GM10266 (cell line): ENCODE measurements at regions not wholly inside any gene's neighbourhood (a gene's known extent, or its start where the extent isn't known, plus 50 kb on each side); places are given as distances from the start of the nearest gene placed in this dataset.

Source experiments
- DNase-seq: peaks from one replicate; pipeline ENCODE4 v3.0.0; 2012; ENCODE audit errors: extremely low spot score
- TF ChIP-seq, protein P1 (sequence below): IDR thresholded peaks from 2 replicates; pipeline ENCODE4 v1.5.1; 2012; ENCODE audit warnings: mild to moderate bottlenecking, low read depth; ENCODE audit not compliant: control insufficient read depth, insufficient read depth; ENCODE audit errors: missing control alignments

DNA sequence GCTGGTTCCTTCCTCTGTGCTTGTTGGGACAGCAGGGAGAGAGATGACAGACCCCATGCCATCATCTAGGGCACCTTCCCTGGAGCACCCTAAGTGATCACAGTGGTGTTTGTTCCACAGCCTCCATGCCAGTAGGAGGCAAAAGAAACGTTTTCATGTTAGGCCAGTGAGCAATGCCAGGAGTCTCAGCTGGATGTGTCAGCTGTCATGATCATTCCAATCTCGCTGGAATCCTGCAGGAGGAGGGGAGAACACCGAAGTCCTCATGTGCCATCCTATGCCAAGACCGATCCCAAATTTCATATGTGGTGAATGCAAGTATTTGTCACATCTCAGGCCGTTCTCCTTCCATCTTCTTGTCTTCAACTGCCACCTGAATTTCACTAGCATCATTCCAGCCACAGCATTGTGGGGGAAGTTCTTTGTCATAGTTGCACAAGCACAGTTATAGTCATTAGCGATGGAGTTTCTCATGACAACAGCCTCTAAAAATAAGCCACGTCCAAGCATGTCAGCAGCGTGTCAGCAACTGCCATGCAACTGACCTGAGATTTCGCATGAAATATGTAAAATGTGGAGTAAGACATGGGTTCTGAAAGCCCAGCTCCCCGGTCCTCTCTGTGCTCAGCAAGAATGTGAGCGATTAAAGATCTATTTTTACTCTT is 97.2 kb upstream of the DNAH5 start:
- DNase-seq = no peak
- TF ChIP-seq, protein P1, sequence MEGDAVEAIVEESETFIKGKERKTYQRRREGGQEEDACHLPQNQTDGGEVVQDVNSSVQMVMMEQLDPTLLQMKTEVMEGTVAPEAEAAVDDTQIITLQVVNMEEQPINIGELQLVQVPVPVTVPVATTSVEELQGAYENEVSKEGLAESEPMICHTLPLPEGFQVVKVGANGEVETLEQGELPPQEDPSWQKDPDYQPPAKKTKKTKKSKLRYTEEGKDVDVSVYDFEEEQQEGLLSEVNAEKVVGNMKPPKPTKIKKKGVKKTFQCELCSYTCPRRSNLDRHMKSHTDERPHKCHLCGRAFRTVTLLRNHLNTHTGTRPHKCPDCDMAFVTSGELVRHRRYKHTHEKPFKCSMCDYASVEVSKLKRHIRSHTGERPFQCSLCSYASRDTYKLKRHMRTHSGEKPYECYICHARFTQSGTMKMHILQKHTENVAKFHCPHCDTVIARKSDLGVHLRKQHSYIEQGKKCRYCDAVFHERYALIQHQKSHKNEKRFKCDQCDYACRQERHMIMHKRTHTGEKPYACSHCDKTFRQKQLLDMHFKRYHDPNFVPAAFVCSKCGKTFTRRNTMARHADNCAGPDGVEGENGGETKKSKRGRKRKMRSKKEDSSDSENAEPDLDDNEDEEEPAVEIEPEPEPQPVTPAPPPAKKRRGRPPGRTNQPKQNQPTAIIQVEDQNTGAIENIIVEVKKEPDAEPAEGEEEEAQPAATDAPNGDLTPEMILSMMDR = no peak

DNA sequence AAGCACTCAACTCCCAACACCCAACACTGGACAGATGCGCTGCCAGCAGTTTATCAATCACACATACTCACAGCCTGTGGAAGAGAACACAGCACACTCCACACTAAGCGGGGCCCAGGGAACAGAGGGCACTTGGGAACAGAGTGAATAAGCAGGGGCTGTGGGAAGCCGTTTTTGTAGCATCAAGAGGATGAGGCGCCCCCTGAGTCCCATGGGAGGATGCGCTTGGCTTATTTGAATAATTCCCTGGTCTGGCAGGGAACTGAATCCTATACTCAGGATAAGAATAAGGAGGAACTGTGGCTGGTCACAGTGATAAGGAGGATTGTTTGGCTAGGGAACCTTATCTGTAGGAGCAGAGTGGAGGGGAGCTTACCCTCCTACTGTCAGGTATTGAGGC is 96.1 kb upstream of the DNAH5 start:
- TF ChIP-seq, protein P1 = no peak
- DNase-seq = no peak

DNA sequence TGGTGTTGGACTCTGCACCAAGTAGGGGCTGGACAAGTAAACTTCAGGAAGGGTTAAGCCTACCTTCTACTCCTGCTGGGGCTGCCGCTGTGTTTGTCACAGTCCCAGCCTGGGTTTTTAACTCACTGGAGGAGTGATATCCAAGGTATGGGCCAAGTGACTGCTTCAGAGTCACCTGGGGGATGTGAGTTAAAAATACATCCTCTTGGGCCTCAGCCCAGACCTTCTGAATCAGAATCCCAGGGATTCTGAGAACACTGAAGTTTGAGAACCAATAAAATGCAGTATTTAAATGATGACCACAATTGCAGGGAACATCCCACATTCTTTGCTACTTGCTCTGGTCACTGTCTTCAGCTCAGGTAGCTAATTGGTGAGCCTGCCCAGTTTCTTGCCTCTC is 95.1 kb upstream of the DNAH5 start:
- TF ChIP-seq, protein P1 = no peak
- DNase-seq = no peak

DNA sequence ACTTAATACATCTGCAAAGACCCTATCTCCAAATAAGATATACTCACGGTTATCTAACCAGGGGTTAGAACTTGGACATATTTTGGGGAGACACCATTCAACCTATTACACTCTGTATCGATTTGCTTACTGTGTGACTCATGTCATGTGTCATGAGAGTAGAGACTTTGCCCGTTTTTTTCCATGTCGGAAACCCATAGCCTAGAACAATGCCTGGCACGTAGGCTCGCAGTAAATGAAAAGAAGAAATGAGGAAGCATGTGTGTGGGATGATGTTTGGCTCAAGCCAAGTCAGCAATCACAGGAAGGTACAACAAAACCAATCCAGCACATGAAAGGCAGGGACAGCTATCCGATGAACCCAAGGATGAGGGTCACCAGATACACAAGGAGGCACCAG is 94.6 kb upstream of the DNAH5 start:
- TF ChIP-seq, protein P1 = no peak
- no peak for DNase-seq

DNA sequence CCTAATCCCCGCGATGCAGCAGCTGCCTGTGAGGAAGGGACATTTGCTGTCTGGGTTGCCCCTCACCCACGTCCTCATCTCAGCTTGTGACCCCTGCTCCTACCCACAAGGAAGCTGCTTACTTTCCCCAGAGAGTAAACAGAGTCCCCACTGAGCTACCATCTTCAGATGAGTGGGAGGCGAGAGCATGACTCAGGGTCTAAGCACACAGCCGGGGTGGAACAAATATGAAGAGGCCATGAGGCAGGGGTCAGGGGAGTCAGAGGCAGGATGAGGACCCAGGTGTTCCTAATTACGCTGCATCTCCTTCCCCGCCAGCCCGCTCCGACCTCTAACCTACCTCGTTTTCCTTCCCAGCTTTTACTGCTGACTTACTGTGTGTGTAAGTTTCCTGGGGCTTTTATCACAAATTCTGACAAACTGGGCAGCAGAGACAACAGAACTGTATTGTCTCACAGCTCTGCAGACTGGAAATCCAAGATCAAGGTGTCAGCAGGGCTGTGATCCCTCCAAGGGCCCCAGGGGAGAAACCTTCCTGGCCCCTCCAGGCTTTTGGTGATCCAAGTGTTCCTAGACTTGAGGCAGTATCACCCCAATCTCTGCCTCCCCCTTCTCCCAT is 94.0 kb upstream of the DNAH5 start:
- TF ChIP-seq, protein P1 = no peak
- DNase-seq = no peak

DNA sequence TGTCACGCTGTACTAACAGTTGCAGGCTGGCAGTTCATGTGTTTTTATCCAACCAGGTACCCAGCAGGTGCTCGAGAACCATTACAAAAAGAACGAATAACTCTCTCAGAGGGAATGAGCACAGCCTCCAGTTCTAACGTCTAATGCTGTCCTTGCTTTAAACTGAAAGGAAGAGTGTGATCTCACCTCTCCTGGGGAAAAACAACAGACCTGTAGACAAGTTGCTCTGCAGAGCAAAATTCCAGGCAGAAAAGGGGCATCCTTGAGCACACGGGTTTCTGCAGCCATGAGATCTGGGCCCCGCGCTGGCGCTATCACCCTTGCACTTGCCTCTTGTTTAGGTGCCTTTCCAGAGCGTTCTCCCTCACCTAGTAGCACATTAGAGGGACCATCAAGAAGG is 92.5 kb upstream of the DNAH5 start:
- no peak for DNase-seq
- TF ChIP-seq, protein P1 = no peak

DNA sequence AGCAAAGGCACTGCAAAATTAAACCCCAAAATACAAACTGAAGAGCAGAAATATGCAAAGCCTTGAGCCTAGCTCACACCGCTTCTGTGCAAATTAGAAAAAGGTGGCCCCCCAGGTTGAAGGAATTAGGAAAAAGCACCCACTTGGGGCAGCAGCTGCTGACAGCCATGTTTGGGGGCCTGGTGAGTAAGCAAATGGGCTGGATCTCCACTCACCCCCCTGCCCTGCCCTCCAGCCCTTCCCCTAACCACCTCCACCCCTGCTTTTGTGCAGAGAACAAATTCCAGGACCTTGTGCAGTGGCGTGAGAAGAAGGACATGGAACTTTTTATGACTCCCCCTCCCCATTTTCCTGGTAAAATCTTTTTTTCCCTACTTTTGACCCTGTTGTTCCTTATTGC is 92.0 kb upstream of the DNAH5 start:
- no peak for DNase-seq
- TF ChIP-seq, protein P1 = no peak
